Anterior cingulate cortex (tissue), 58 donors: ENCODE measurements at regions not wholly inside any gene's neighbourhood (a gene's known extent, or its start where the extent isn't known, plus 50 kb on each side); places are given as distances from the start of the nearest gene placed in this dataset.

Experiments used
- DNase-seq, 58 donors: peaks; one replicate each; lab custom pipeline; 2025; lab: John Stamatoyannopoulos, UW

DNA sequence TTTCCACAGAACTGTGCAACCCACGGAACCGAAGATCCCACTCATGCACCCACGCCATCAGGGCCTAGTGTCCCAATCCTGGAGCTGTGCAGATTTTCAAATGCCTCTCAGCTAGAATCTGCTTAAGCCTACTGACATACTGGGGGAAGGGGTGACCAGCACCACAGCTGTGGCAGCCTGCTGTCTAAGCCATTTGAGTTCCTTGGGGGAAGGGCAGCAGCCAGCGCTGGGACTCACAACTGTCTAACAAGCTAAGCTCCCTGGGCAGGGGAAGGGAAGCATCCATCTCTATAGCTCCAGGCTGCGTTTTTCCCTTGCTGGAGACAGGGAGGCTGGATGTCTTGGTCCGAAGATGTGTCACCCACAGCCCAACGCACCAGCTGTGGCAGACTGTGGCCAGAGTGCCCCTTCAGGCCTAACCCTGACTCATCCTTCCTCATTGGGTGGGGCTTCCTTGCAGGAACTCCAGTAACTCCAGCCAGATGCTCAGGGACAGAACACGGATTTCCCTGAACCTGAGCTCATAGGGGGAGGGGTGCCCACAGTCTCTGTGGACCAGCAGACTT lies 194.8 kb downstream of the CHRDL1 start:
- no peak for DNase-seq

DNA sequence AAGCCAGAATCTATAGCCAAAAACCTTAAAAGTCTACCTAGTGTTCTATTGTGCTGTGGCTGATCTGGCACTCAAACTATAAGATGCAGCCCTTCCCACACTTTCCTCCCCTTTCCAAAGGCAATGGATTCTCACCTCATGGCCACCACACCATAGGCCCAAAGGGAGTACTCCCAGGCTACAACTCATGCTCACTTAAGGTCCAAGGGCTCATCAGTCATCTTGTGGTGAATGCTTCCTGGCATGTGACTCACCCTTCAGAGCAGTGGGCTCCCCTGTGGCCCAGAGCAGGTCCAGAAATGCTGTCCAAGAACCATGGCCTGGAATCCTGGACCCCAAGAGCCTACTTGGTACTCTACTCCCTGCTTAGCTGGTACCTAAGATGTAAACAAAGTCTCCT lies 181.0 kb downstream of the CHRDL1 start:
- DNase-seq = no peak
